CD8-positive, alpha-beta memory T cell (primary cell): ENCODE measurements at regions not wholly inside any gene's neighbourhood (a gene's known extent, or its start where the extent isn't known, plus 50 kb on each side); places are given as distances from the start of the nearest gene placed in this dataset.

Source experiments
- CTCF ChIA-PET: fragments of 350-600 bp; sonication (Branson Sonifier 250); formaldehyde crosslinking; loops from one replicate; lab custom pipeline; 2021; ENCODE audit warnings: antibody characterized with exemption; lab: Charles Lee
- POLR2A ChIA-PET: fragments of 350-600 bp; sonication (Branson Sonifier 250); formaldehyde crosslinking; loops from one replicate; lab custom pipeline; 2021; ENCODE audit warnings: antibody characterized with exemption; lab: Charles Lee
- DNase-seq, 5 donors: peaks; one replicate each; pipeline versions ENCODE4 v3.0.0 to v3.0.0-alpha.2; 2020 to 2022; ENCODE audit warnings: mixed read lengths in 1 of 5
- H3K27ac ChIP-seq: one replicate; pipeline ENCODE4 v1.7.0; 2013; ENCODE audit warnings: low read depth, mild to moderate bottlenecking, low read length, moderate library complexity
- H3K27me3 ChIP-seq: 2 replicates; pipeline ENCODE4 v1.7.0; 2013; ENCODE audit warnings: low read length, mild to moderate bottlenecking; ENCODE audit not compliant: insufficient read depth, poor library complexity, severe bottlenecking
- H3K36me3 ChIP-seq: 2 replicates; pipeline ENCODE4 v1.7.0; 2013; ENCODE audit warnings: mild to moderate bottlenecking, low read length, moderate library complexity; ENCODE audit not compliant: insufficient read depth
- H3K4me1 ChIP-seq: 2 replicates; pipeline ENCODE4 v1.7.0; 2013; ENCODE audit warnings: mild to moderate bottlenecking, low read length, moderate library complexity; ENCODE audit not compliant: insufficient read depth
- H3K4me3 ChIP-seq: 2 replicates; pipeline ENCODE4 v1.7.0; 2013; ENCODE audit warnings: mild to moderate bottlenecking, low read length
- H3K9me3 ChIP-seq: 2 replicates; pipeline ENCODE4 v1.7.0; 2013; ENCODE audit warnings: mild to moderate bottlenecking, low read length
- H3K27ac Mint-ChIP-seq, 8 donors: one replicate each; pipeline ENCODE4 v1.8.0; 2020 to 2021; ENCODE audit warnings: mixed read lengths in 8 of 8, mild to moderate bottlenecking in 6 of 8, inconsistent platforms in 3 of 8, moderate library complexity in 3 of 8
- H3K27me3 Mint-ChIP-seq, 2 donors: one replicate each; pipeline ENCODE4 v1.8.0; 2020 to 2021; ENCODE audit warnings: mixed read lengths in 2 of 2, mild to moderate bottlenecking in 1 of 2, moderate library complexity in 1 of 2
- H3K36me3 Mint-ChIP-seq, 3 donors: one replicate each; pipeline ENCODE4 v1.8.0; 2020 to 2021; ENCODE audit warnings: mixed read lengths in 3 of 3, inconsistent platforms in 1 of 3, mild to moderate bottlenecking in 1 of 3
- H3K4me1 Mint-ChIP-seq, 3 donors: one replicate each; pipeline ENCODE4 v1.8.0; 2020 to 2021; ENCODE audit warnings: mixed read lengths in 3 of 3, inconsistent platforms in 1 of 3, mild to moderate bottlenecking in 1 of 3
- H3K4me3 Mint-ChIP-seq, 7 donors: one replicate each; pipeline ENCODE4 v1.8.0; 2020 to 2021; ENCODE audit warnings: mixed read lengths in 7 of 7, mild to moderate bottlenecking in 6 of 7, moderate library complexity in 4 of 7, inconsistent platforms in 2 of 7
- H3K9me3 Mint-ChIP-seq, 5 donors: one replicate each; pipeline ENCODE4 v1.8.0; 2020 to 2022; ENCODE audit warnings: mixed read lengths in 5 of 5, mild to moderate bottlenecking in 3 of 5, moderate library complexity in 2 of 5, inconsistent platforms in 1 of 5

DNA sequence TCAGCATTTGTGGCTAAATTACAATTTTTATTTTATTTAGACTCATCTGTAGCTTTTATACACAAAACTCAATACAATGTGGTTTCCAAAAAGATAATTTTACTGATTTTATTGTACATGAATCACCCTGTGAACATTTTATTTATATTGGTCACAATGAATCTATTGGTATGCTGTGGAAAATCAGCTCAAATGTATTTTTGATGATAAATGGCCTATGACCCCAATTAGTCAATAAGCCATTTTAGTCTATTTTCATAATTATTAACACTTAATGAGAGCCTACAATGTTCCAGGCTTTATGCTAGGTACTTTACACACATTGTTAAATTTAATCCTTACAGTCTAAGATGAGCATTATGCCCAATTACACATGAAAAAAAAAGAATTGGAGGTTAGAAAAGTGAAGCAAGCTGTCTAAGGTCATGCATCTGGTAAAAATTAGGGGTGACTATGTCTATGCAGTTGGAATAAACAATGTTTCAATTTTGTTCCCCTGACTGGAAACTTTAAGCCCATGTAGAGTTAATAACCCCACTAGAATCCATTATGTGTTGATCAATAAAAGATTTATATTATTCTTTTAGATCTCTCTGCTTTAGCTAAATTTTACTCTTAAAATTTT, 344.7 kb downstream of the PABPC4L start:
- Histone ChIP-seq H3K36me3 (no peaks in the 10 kb centered on the region), H3K4me3 (no peak overlapping the region), H3K4me1 (no peaks in the 10 kb centered on the region), H3K27me3 (no peaks in the 10 kb centered on the region), H3K9me3 (no peaks in the 10 kb centered on the region), H3K27ac (no peak overlapping the region)
- POLR2A ChIA-PET = no interaction called here
- Mint-ChIP-seq H3K27me3 (no peaks in the 10 kb centered on the region), H3K36me3 (no peaks in the 10 kb centered on the region), H3K9me3 (peaks cover 2 to 31% (median 4%) of the 10 kb centered on the region in 5 donors), H3K4me3 (no peak overlapping the region), H3K27ac (peak overlapping the region in 1 of 8 donors; percentile 26), H3K4me1 (no peaks in the 10 kb centered on the region)
- CTCF ChIA-PET = no interaction called here
- DNase-seq = no peak

DNA sequence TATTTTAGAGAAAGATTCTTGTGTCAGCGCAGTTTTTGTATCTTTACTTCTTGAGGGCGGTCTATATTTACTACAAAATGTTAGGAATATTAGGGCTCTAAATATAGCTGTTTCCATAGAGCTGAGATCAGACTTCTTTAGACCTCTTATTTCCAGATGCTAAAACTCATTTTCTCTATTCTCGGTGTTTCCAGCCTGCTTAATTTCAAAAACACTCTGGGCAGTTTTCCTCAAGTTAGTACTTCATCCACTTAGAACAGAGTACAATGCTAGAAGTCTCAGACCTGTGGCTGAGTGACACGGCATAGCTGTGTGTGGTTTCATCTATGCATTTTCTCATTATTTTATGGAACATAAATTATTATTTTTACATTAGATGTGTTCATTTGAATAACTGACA, 346.6 kb downstream of the PABPC4L start:
- CTCF ChIA-PET = no interaction called here
- peaks cover 2 to 28% (median 4%) of the 10 kb centered on the region in 5 donors for H3K9me3 Mint-ChIP-seq
- no peaks in the 10 kb centered on the region for H3K36me3 Mint-ChIP-seq
- H3K4me3 Mint-ChIP-seq = no peak overlapping the region
- no peak overlapping the region for H3K27ac Mint-ChIP-seq
- H3K4me1 ChIP-seq = no peaks in the 10 kb centered on the region
- H3K4me1 Mint-ChIP-seq = no peaks in the 10 kb centered on the region
- H3K9me3 ChIP-seq = no peaks in the 10 kb centered on the region
- no peak overlapping the region for H3K27ac ChIP-seq
- no peaks in the 10 kb centered on the region for H3K36me3 ChIP-seq
- no peak for DNase-seq
- POLR2A ChIA-PET = no interaction called here
- no peaks in the 10 kb centered on the region for H3K27me3 ChIP-seq
- no peak overlapping the region for H3K4me3 ChIP-seq
- no peaks in the 10 kb centered on the region for H3K27me3 Mint-ChIP-seq

DNA sequence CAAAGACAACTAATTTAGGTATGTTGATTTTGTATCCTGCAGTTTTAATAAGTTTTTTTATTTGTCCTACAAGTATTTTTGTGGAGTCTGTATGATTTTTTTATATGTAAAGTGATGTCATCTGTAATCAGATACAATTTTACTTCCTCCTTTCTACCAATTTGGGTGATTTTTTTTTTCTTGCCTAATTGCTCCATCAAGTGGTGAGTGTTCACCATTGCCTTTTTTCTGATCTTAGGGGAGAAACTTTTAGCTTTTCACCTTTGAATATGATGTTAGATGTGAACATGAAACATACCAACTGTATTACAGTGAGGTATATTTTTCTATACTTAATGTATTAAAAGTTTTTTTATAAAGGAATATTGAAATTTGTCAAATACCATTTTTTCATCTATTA, 362.3 kb downstream of the PABPC4L start:
- POLR2A ChIA-PET = no interaction called here
- Histone ChIP-seq H3K27ac (no peak overlapping the region), H3K4me3 (no peak overlapping the region), H3K9me3 (no peaks in the 10 kb centered on the region), H3K36me3 (no peaks in the 10 kb centered on the region), H3K27me3 (no peaks in the 10 kb centered on the region), H3K4me1 (no peaks in the 10 kb centered on the region)
- Mint-ChIP-seq H3K27me3 (no peaks in the 10 kb centered on the region), H3K4me1 (no peaks in the 10 kb centered on the region), H3K9me3 (peaks cover 14 to 44% (median 19%) of the 10 kb centered on the region in 5 donors), H3K4me3 (no peak overlapping the region), H3K27ac (no peak overlapping the region), H3K36me3 (no peaks in the 10 kb centered on the region)
- CTCF ChIA-PET = no interaction called here
- DNase-seq = no peak

DNA sequence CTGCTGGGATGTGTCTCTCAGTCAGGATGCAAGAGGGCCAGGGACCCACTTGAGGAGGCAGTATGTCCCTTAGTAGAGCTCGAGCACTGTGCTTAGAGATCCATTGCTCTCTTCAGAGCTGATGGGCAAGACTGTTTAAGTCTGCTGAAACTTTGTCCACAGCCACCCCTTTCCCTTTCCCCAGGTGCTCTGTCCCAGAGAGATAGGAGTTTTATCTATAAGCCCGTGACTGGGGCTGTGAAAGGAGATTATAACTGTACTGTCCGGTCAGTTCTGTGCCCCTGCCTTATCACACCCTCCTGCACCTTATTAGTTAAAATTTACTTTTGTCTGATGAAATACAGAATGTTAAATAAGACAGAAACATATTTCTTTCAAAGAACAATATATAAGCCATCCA, 378.4 kb downstream of the PABPC4L start:
- H3K36me3 Mint-ChIP-seq = no peaks in the 10 kb centered on the region
- no peaks in the 10 kb centered on the region for H3K9me3 ChIP-seq
- H3K27ac ChIP-seq = no peak overlapping the region
- H3K4me3 ChIP-seq = no peak overlapping the region
- no peak overlapping the region for H3K27ac Mint-ChIP-seq
- H3K36me3 ChIP-seq = no peaks in the 10 kb centered on the region
- H3K4me1 ChIP-seq = no peaks in the 10 kb centered on the region
- CTCF ChIA-PET = no interaction called here
- no peak for DNase-seq
- H3K27me3 Mint-ChIP-seq = no peaks in the 10 kb centered on the region
- H3K27me3 ChIP-seq = no peaks in the 10 kb centered on the region
- H3K4me3 Mint-ChIP-seq = no peak overlapping the region
- H3K9me3 Mint-ChIP-seq = peaks cover 3 to 28% (median 8%) of the 10 kb centered on the region in 5 donors
- POLR2A ChIA-PET = no interaction called here
- no peaks in the 10 kb centered on the region for H3K4me1 Mint-ChIP-seq

DNA sequence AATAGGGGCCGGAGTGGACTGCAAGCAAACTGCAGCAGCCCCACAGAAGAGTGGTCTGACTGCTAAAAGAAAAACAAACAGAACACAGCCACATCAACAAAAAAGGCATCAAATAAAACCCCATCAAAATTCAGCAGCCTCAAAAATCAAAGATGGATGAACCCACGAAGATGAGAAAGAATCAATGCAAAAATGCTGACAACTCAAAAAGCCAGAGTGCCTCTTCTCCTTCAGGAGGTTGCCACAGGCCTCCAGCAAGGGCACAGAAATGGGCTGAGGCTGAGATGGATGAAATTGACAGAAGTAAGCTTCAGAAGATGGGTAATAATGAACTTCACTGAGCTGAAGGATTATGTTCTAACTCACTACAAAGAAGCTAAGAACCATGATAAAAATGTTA, 388.6 kb downstream of the PABPC4L start:
- H3K36me3 ChIP-seq = no peaks in the 10 kb centered on the region
- H3K4me1 ChIP-seq = no peaks in the 10 kb centered on the region
- Mint-ChIP-seq H3K9me3 (peaks cover 11 to 19% (median 12%) of the 10 kb centered on the region in 5 donors), H3K27me3 (no peaks in the 10 kb centered on the region), H3K4me3 (no peak overlapping the region), H3K27ac (no peak overlapping the region), H3K36me3 (no peaks in the 10 kb centered on the region), H3K4me1 (no peaks in the 10 kb centered on the region)
- no peaks in the 10 kb centered on the region for H3K9me3 ChIP-seq
- H3K4me3 ChIP-seq = no peak overlapping the region
- no peak for DNase-seq
- H3K27ac ChIP-seq = no peak overlapping the region
- no peaks in the 10 kb centered on the region for H3K27me3 ChIP-seq
- POLR2A ChIA-PET = no interaction called here
- CTCF ChIA-PET = no interaction called here

DNA sequence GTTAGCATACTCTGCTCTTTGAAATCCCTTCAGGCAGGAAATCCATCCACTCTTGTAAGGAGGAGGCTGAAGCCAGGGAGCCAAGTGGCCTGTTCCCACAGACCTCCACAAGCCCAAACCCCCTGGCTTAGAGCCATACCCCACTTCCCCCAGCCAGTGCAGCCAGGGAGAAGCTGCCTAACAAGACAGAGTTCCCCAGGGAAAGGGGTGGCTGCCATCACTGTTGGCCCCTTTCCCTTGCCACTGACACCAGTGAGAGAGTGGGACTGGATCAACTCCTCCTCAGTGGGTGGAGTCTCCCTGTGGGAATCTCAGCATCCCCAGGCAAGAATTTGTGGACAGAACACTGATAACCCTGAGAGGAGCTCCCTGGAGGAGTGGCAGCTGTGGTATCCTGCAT, 389.4 kb downstream of the PABPC4L start:
- H3K27me3 ChIP-seq = no peaks in the 10 kb centered on the region
- H3K27me3 Mint-ChIP-seq = no peaks in the 10 kb centered on the region
- H3K4me1 Mint-ChIP-seq = no peaks in the 10 kb centered on the region
- no peak overlapping the region for H3K27ac Mint-ChIP-seq
- DNase-seq = no peak
- H3K4me3 ChIP-seq = no peak overlapping the region
- ChIA-PET CTCF (no interaction called here), POLR2A (no interaction called here)
- peaks cover 6 to 15% (median 7%) of the 10 kb centered on the region in 5 donors for H3K9me3 Mint-ChIP-seq
- no peak overlapping the region for H3K27ac ChIP-seq
- H3K9me3 ChIP-seq = no peaks in the 10 kb centered on the region
- no peak overlapping the region for H3K4me3 Mint-ChIP-seq
- H3K36me3 ChIP-seq = no peaks in the 10 kb centered on the region
- H3K36me3 Mint-ChIP-seq = no peaks in the 10 kb centered on the region
- no peaks in the 10 kb centered on the region for H3K4me1 ChIP-seq

DNA sequence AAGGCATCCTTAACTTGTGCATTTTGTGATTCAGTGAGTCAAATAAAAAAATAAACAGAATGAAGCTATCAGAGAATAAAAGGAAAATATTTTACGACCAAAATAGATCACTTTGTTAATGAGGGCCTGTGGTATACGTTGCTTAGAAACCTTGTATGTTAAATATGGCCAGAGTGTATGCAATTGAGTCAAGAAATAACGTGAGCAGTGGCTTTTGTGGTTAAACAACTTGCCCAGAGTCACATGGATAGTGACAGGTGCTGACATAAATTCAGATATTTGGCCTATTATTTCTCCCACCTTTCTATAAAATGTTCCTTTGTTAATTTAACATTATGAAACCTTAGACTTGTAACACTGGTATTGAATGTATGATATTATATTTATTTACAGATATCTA, 393.4 kb downstream of the PABPC4L start:
- Histone ChIP-seq H3K27me3 (no peaks in the 10 kb centered on the region), H3K4me1 (no peaks in the 10 kb centered on the region), H3K4me3 (no peak overlapping the region), H3K9me3 (no peaks in the 10 kb centered on the region), H3K27ac (no peak overlapping the region), H3K36me3 (no peaks in the 10 kb centered on the region)
- ChIA-PET CTCF (no interaction called here), POLR2A (no interaction called here)
- no peak for DNase-seq
- Mint-ChIP-seq H3K36me3 (no peaks in the 10 kb centered on the region), H3K4me3 (no peak overlapping the region), H3K4me1 (no peaks in the 10 kb centered on the region), H3K27ac (no peak overlapping the region), H3K9me3 (peaks cover 2 to 9% (median 4%) of the 10 kb centered on the region in 5 donors), H3K27me3 (no peaks in the 10 kb centered on the region)

DNA sequence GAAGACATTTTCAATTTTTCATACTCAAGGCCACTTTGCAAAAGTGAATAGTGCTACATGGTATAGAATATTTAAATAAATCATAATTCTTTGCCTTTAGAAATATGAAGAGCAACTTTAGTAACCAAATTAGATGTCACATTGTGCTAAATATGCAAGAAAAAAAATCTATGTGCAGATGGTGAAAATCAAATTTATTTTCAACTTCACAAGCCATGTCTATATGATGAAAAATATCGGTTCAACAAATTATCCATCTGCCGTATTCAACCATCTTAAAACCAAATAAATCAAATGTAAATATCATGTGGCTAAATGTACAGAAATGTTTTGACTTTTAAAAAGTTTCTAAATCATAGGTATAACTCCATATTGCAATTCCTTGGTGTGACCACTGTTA, 398.2 kb downstream of the PABPC4L start:
- H3K9me3 ChIP-seq = no peaks in the 10 kb centered on the region

More for the DNA sequence above, 398.2 kb downstream of the PABPC4L start:
- Histone ChIP-seq H3K27me3 (no peaks in the 10 kb centered on the region), H3K4me3 (no peak overlapping the region), H3K36me3 (no peaks in the 10 kb centered on the region), H3K27ac (no peak overlapping the region), H3K4me1 (no peaks in the 10 kb centered on the region)
- Mint-ChIP-seq H3K4me1 (no peaks in the 10 kb centered on the region), H3K27me3 (no peaks in the 10 kb centered on the region), H3K27ac (no peak overlapping the region), H3K36me3 (no peaks in the 10 kb centered on the region), H3K9me3 (peaks cover 0 to 9% (median 3%) of the 10 kb centered on the region in 5 donors), H3K4me3 (no peak overlapping the region)
- ChIA-PET CTCF (no interaction called here), POLR2A (no interaction called here)
- DNase-seq = no peak
